ENCODE measurements at regions not wholly inside any gene's neighbourhood (a gene's known extent, or its start where the extent isn't known, plus 50 kb on each side); places are given as distances from the start of the nearest gene placed in this dataset.

GRCh38 chr3:128551867-128552266, 58.9 kb upstream of the GATA2 start (continued):
- TF ChIP-seq ZNF462 (CRISPR knock-in tag; IDR thresholded peaks at IDR 0.05) (no peak), NANOG (IDR thresholded peaks at IDR 0.05; ENCODE audit: borderline replicate concordance) (no peak), JUNB (IDR thresholded peaks at IDR 0.05; ENCODE audit: unreplicated experiment) (no peak), CREB1 (CRISPR knock-in tag; IDR thresholded peaks at IDR 0.05; ENCODE audit: low read depth) (no peak), ZNF331 (CRISPR knock-in tag; IDR thresholded peaks at IDR 0.05; ENCODE audit: low read depth) (no peak), CTCF (conservative IDR thresholded peaks at IDR 0.05; ENCODE audit: low read depth in 2 of 2) (no peak), ZNF114 (CRISPR knock-in tag; IDR thresholded peaks at IDR 0.05) (no peak), POLR2AphosphoS5 (IDR thresholded peaks at IDR 0.05; ENCODE audit: low read depth) (no peak), EZH2phosphoT487 (IDR thresholded peaks at IDR 0.05; ENCODE audit: unreplicated experiment) (no peak), EZH2 (IDR thresholded peaks at IDR 0.05; ENCODE audit: low read depth, unreplicated experiment) (no peak)

All from GM23338 (cell line).